H1 (cell line): ENCODE measurements at regions not wholly inside any gene's neighbourhood (a gene's known extent, or its start where the extent isn't known, plus 50 kb on each side); places are given as distances from the start of the nearest gene placed in this dataset.

ENCODE experiments used
- CTCF ChIA-PET: fragments of 300-600 bp; sonication (Branson Sonifier 250); formaldehyde crosslinking; loops from one replicate; lab custom pipeline; 2021; ENCODE audit not compliant: partially characterized antibody; lab: Charles Lee
- POLR2A ChIA-PET: fragments of 300-600 bp; sonication (Branson Sonifier 250); formaldehyde crosslinking; loops from one replicate; lab custom pipeline; 2021; ENCODE audit warnings: inconsistent platforms; ENCODE audit not compliant: partially characterized antibody; lab: Charles Lee
- DNase-seq, 2 experiments: peaks; one replicate each; pipeline versions ENCODE4 v3.0.0 to v3.0.0-alpha.2; 2010 to 2022; ENCODE audit warnings: low spot score in 2 of 2, low read depth in 1 of 2, mixed read lengths in 1 of 2
- FAIRE-seq: peaks from 2 replicates; lab custom pipeline; 2011; peaks lifted over from hg19 to GRCh38; lab: Jason Lieb, UNC
- H2AFZ ChIP-seq: 2 replicates; pipeline ENCODE4 v1.8.1; 2012; ENCODE audit warnings: low read length, inconsistent platforms
- H2AK5ac ChIP-seq: 2 replicates; pipeline ENCODE4 v1.6.1; 2013; ENCODE audit warnings: low read depth, low read length
- H2BK120ac ChIP-seq: replicated peaks from 2 replicates; pipeline ENCODE3; 2013; ENCODE audit warnings: low read depth, low read length, inconsistent platforms
- H2BK12ac ChIP-seq: 2 replicates; pipeline ENCODE4 v1.6.1; 2013; ENCODE audit warnings: low read depth, low read length
- H2BK15ac ChIP-seq: 2 replicates; pipeline ENCODE4 v1.6.1; 2013; ENCODE audit warnings: low read length
- H2BK20ac ChIP-seq: 2 replicates; pipeline ENCODE4 v1.6.1; 2013; ENCODE audit warnings: low read length
- H2BK5ac ChIP-seq: 2 replicates; pipeline ENCODE4 v1.6.1; 2013; ENCODE audit warnings: low read depth, low read length
- H3K14ac ChIP-seq: 2 replicates; pipeline ENCODE4 v1.6.1; 2013; ENCODE audit warnings: inconsistent platforms; ENCODE audit not compliant: insufficient read length
- H3K18ac ChIP-seq: 2 replicates; pipeline ENCODE4 v1.6.1; 2013; ENCODE audit warnings: low read length; ENCODE audit errors: extremely low read depth
- H3K23ac ChIP-seq: 2 replicates; pipeline ENCODE4 v1.6.1; 2013; ENCODE audit warnings: inconsistent platforms; ENCODE audit not compliant: insufficient read length
- H3K23me2 ChIP-seq: 2 replicates; pipeline ENCODE4 v1.6.1; 2013; ENCODE audit warnings: low read depth, low read length
- H3K27ac ChIP-seq: 2 replicates; pipeline ENCODE4 v1.6.1; 2011; ENCODE audit warnings: low read depth, low read length, inconsistent platforms
- H3K27me3 ChIP-seq, 4 experiments: replicated peaks in 1 of 4; 1 replicate in 1 of 4; 2 replicates in 3 of 4; pipeline versions ENCODE4 v1.6.1 to v1.8.1; 2011 to 2013; ENCODE audit warnings: low read length in 3 of 4, mild to moderate bottlenecking in 3 of 4, inconsistent platforms in 2 of 4, mixed read lengths in 2 of 4, moderate library complexity in 1 of 4; ENCODE audit not compliant: control insufficient read depth in 3 of 4, insufficient read depth in 3 of 4; ENCODE audit errors: extremely low read depth in 1 of 4
- H3K36me3 ChIP-seq, 4 experiments: 2 replicates each; pipeline versions ENCODE4 v1.6.1 to v1.8.1; 2011 to 2013; ENCODE audit warnings: mild to moderate bottlenecking in 4 of 4, low read length in 3 of 4, moderate library complexity in 2 of 4, control low read depth in 1 of 4, inconsistent platforms in 1 of 4; ENCODE audit not compliant: insufficient read depth in 4 of 4, control insufficient read depth in 2 of 4
- H3K4ac ChIP-seq: replicated peaks from 2 replicates; pipeline ENCODE3; 2013; ENCODE audit warnings: low read length, low read depth, mixed read lengths, inconsistent platforms; ENCODE audit not compliant: insufficient read length
- H3K4me1 ChIP-seq, 4 experiments: replicated peaks in 1 of 4; 1 replicate in 1 of 4; 2 replicates in 3 of 4; pipeline versions ENCODE4 v1.6.1 to v1.8.1; 2011 to 2013; ENCODE audit warnings: low read length in 3 of 4, inconsistent platforms in 2 of 4, mixed read lengths in 1 of 4; ENCODE audit not compliant: insufficient read depth in 4 of 4, control insufficient read depth in 3 of 4
- H3K4me2 ChIP-seq, 2 experiments: 2 replicates each; pipeline versions ENCODE4 v1.6.1 to v1.8.1; 2011 to 2013; ENCODE audit warnings: low read depth in 2 of 2, low read length in 2 of 2, control low read depth in 1 of 2, inconsistent platforms in 1 of 2, mild to moderate bottlenecking in 1 of 2; ENCODE audit not compliant: insufficient read depth in 1 of 2
- H3K4me3 ChIP-seq, 4 experiments: fragments of 200-600, 300-600 bp in 1 of 4; sonication (generic), shearing (Covaris generic), sonication (Bioruptor Twin) in 1 of 4; 2 replicates each; pipeline versions ENCODE4 v1.5.1 to v1.8.1; 2011 to 2016; ENCODE audit warnings: low read length in 4 of 4, low read depth in 3 of 4, control low read depth in 2 of 4, inconsistent platforms in 2 of 4, mild to moderate bottlenecking in 2 of 4, mixed read lengths in 1 of 4, moderate library complexity in 1 of 4; ENCODE audit not compliant: insufficient read depth in 2 of 4; ENCODE audit errors: extremely low read depth in 1 of 4
- H3K56ac ChIP-seq: replicated peaks from 2 replicates; pipeline ENCODE3; 2013; ENCODE audit warnings: low read depth, mild to moderate bottlenecking, mixed read lengths, low read length, inconsistent platforms; ENCODE audit not compliant: insufficient read length
- H3K79me1 ChIP-seq: 2 replicates; pipeline ENCODE4 v1.6.1; 2013; ENCODE audit warnings: low read depth, low read length, control low read depth
- H3K79me2 ChIP-seq, 2 experiments: 2 replicates each; pipeline versions ENCODE4 v1.6.1 to v1.8.1; 2012 to 2013; ENCODE audit warnings: low read length in 2 of 2, mild to moderate bottlenecking in 2 of 2, inconsistent platforms in 1 of 2; ENCODE audit not compliant: insufficient read depth in 2 of 2, control insufficient read depth in 1 of 2
- H3K9ac ChIP-seq, 4 experiments: replicated peaks in 1 of 4; 1 replicate in 1 of 4; 2 replicates in 3 of 4; pipeline versions ENCODE4 v1.6.1 to v1.8.1; 2011 to 2013; ENCODE audit warnings: low read depth in 3 of 4, low read length in 3 of 4, control low read depth in 2 of 4, mild to moderate bottlenecking in 2 of 4, moderate library complexity in 2 of 4, inconsistent platforms in 1 of 4; ENCODE audit errors: extremely low read depth in 1 of 4
- H3K9me3 ChIP-seq, 2 experiments: 2 replicates each; pipeline versions ENCODE4 v1.6.1 to v1.8.1; 2012 to 2013; ENCODE audit warnings: mild to moderate bottlenecking in 2 of 2, moderate library complexity in 2 of 2, control low read depth in 1 of 2, inconsistent platforms in 1 of 2, low read depth in 1 of 2, low read length in 1 of 2, mixed read lengths in 1 of 2; ENCODE audit not compliant: insufficient read depth in 2 of 2
- H4K20me1 ChIP-seq, 2 experiments: replicated peaks in 1 of 2; 2 replicates each; pipeline versions ENCODE3 to v1.8.1; 2011 to 2013; ENCODE audit warnings: inconsistent platforms in 2 of 2, low read length in 2 of 2, mild to moderate bottlenecking in 1 of 2; ENCODE audit not compliant: insufficient read depth in 2 of 2, control insufficient read depth in 1 of 2
- H4K5ac ChIP-seq: 2 replicates; pipeline ENCODE4 v1.6.1; 2013; ENCODE audit warnings: low read length, low read depth, mixed read lengths, inconsistent platforms; ENCODE audit not compliant: insufficient read length
- H4K8ac ChIP-seq: 2 replicates; pipeline ENCODE4 v1.8.0; 2013; ENCODE audit warnings: mild to moderate bottlenecking, moderate library complexity, low read length, inconsistent platforms; ENCODE audit not compliant: insufficient read depth; ENCODE audit errors: extremely low read depth
- H4K91ac ChIP-seq: replicated peaks from 2 replicates; pipeline ENCODE3; 2013; ENCODE audit warnings: low read length, mixed read lengths, inconsistent platforms; ENCODE audit not compliant: insufficient read length
- ASH2L ChIP-seq: fragments of 200-600, 300-600 bp; sonication (generic); IDR thresholded peaks from one replicate; pipeline ENCODE4 v1.7.1; 2017; ENCODE audit warnings: low read length
- BRCA1 ChIP-seq: IDR thresholded peaks from 2 replicates; pipeline ENCODE4 v1.6.1; 2012; ENCODE audit warnings: low read depth, low read length, improper control_type of control experiment
- CHD1 ChIP-seq: IDR thresholded peaks from 2 replicates; pipeline ENCODE4 v1.6.1; 2012; ENCODE audit warnings: low read depth, low read length, improper control_type of control experiment
- CHD2 ChIP-seq: IDR thresholded peaks from 2 replicates; pipeline ENCODE4 v1.6.1; 2012; ENCODE audit warnings: low read length, improper control_type of control experiment
- CTCF ChIP-seq, 3 experiments: IDR thresholded peaks; 1 replicate in 2 of 3; 2 replicates in 1 of 3; pipeline versions ENCODE4 v1.5.1 to v1.6.1; 2011; ENCODE audit warnings: low read length in 3 of 3, mild to moderate bottlenecking in 3 of 3, inconsistent platforms in 2 of 3, low read depth in 1 of 3, moderate library complexity in 1 of 3; ENCODE audit not compliant: insufficient read depth in 1 of 3; ENCODE audit errors: control extremely low read depth in 1 of 3
- FOSL1 ChIP-seq: IDR thresholded peaks from 2 replicates; pipeline ENCODE4 v1.6.1; 2011; ENCODE audit warnings: mild to moderate bottlenecking, low read depth, low read length, moderate library complexity; ENCODE audit not compliant: insufficient read depth
- JUND ChIP-seq: IDR thresholded peaks from 2 replicates; pipeline ENCODE4 v1.6.1; 2011; ENCODE audit warnings: mild to moderate bottlenecking, improper control_type of control experiment, low read length
- MAX ChIP-seq: IDR thresholded peaks from 2 replicates; pipeline ENCODE4 v1.6.1; 2012; ENCODE audit warnings: inconsistent platforms
- SIX5 ChIP-seq: IDR thresholded peaks from 2 replicates; pipeline ENCODE4 v1.6.1; 2011; ENCODE audit warnings: mild to moderate bottlenecking, low read depth, low read length
- SP1 ChIP-seq: IDR thresholded peaks from 2 replicates; pipeline ENCODE4 v1.6.1; 2011; ENCODE audit warnings: low read depth, low read length
- USF2 ChIP-seq: IDR thresholded peaks from 2 replicates; pipeline ENCODE4 v1.6.1; 2011; ENCODE audit warnings: low read length, improper control_type of control experiment
- WGBS, 2 experiments: shearing (Covaris generic) in 1 of 2; methylation state at CpG; one replicate each; pipeline versions ENCODE4 v1.1.6 to v1.1.7; 2013 to 2015; ENCODE audit warnings: low lambda C conversion rate in 2 of 2, mixed read lengths in 2 of 2, inconsistent platforms in 1 of 2, low coverage in 1 of 2, missing lambda C conversion rate in 1 of 2; ENCODE audit not compliant: insufficient replicate concordance in 2 of 2, insufficient coverage in 1 of 2, insufficient read length in 1 of 2; ENCODE audit errors: extremely low coverage in 1 of 2, missing lambda C conversion rate in 1 of 2; 5-methylcytosine and 5-hydroxymethylcytosine counted together

GRCh38 chr10:3936422-3937040 lies 151.5 kb upstream of the KLF6 start:
- peaks cover 0 to 3% (median 0%) of the 10 kb centered on the region in 4 experiments; a peak in 1 of 7 replicates for H3K4me1 ChIP-seq
- no peak overlapping the region for H3K18ac ChIP-seq
- H3K23ac ChIP-seq, result no peak overlapping the region
- H2AK5ac ChIP-seq, result no peak overlapping the region
- no peak overlapping the region for H3K14ac ChIP-seq
- no peak overlapping the region for H2AFZ ChIP-seq
- 84% methylated on average over 5 of the region's 7 CpGs; no CpG with 5 or more reads in 1 of the 2 experiments for WGBS, 2 experiments
- no peaks in the 10 kb centered on the region for H3K27me3 ChIP-seq
- no peak overlapping the region for H2BK15ac ChIP-seq
- H3K23me2 ChIP-seq, result no peaks in the 10 kb centered on the region
- H2BK120ac ChIP-seq, result no peak overlapping the region
- CTCF ChIA-PET, result no interaction called here
- H4K91ac ChIP-seq, result no peak overlapping the region
- DNase-seq, result no peak
- no peaks in the 10 kb centered on the region for H4K20me1 ChIP-seq
- H4K5ac ChIP-seq, result no peak overlapping the region
- no peak overlapping the region for H2BK5ac ChIP-seq
- no peak overlapping the region for H3K27ac ChIP-seq
- H3K4ac ChIP-seq, result no peak overlapping the region
- no peaks in the 10 kb centered on the region for H3K9me3 ChIP-seq
- H4K8ac ChIP-seq, result no peak overlapping the region
- no peak overlapping the region for H3K4me2 ChIP-seq
- POLR2A ChIA-PET, result no interaction called here
- no peak overlapping the region for H2BK20ac ChIP-seq
- H3K4me3 ChIP-seq, result no peak overlapping the region
- H2BK12ac ChIP-seq, result no peak overlapping the region
- no peaks in the 10 kb centered on the region for H3K79me2 ChIP-seq
- no peaks in the 10 kb centered on the region for H3K79me1 ChIP-seq
- no peak for FAIRE-seq
- H3K9ac ChIP-seq, result no peak overlapping the region
- H3K36me3 ChIP-seq, result no peaks in the 10 kb centered on the region
- H3K56ac ChIP-seq, result no peak overlapping the region
- no peak for TF ChIP-seq FOSL1
- no peak for TF ChIP-seq CHD1
- no peak for TF ChIP-seq MAX
- no peak for TF ChIP-seq CHD2
- no peak for TF ChIP-seq SIX5
- no peak for TF ChIP-seq USF2
- TF ChIP-seq SP1, result no peak
- TF ChIP-seq JUND, result no peak
- no peak for TF ChIP-seq CTCF (IDR thresholded peaks at IDR 0.05; ENCODE audit: control extremely low read depth in 1 of 3, insufficient read depth in 1 of 3, low read depth in 1 of 3, low read length in 3 of 3)
- no peak for TF ChIP-seq ASH2L
- no peak for TF ChIP-seq BRCA1
